ENCODE measurements at regions not wholly inside any gene's neighbourhood (a gene's known extent, or its start where the extent isn't known, plus 50 kb on each side); places are given as distances from the start of the nearest gene placed in this dataset.
A peak's percentile ranks its signal among the peaks of the same experiment; 100 is the strongest.
"Not testable (repeated sequence)": the region's sequence is repeated elsewhere in the genome, so short reads cannot be mapped to it uniquely, and the experiment has no call there.

- Histone ChIP-seq H3K9ac (ENCODE audit: control insufficient read depth, extremely low read depth, insufficient read depth, low read length) (no peak overlapping the region), H3K4me2 (ENCODE audit: control insufficient read depth, extremely low read depth, insufficient read depth, low read depth, low read length) (no peak overlapping the region), H3K9me3 (ENCODE audit: control insufficient read depth, low read depth, low read length) (no peaks in the 10 kb centered on the region), H2AFZ (ENCODE audit: control insufficient read depth, low read length) (no peak overlapping the region), H3K27me3 (ENCODE audit: control insufficient read depth, extremely low read depth, insufficient read depth, low read length) (peaks cover 28% of the 10 kb centered on the region), H3K9me1 (ENCODE audit: control insufficient read depth, extremely low read depth, insufficient read depth, low read length) (no peaks in the 10 kb centered on the region), H3K4me1 (ENCODE audit: control insufficient read depth, extremely low read depth, insufficient read depth, low read length) (no peaks in the 10 kb centered on the region), H3K79me2 (ENCODE audit: control insufficient read depth, insufficient read depth, low read length) (no peaks in the 10 kb centered on the region), H3K36me3 (ENCODE audit: control insufficient read depth in 2 of 2, extremely low read depth in 1 of 2, insufficient read depth in 2 of 2, low read length in 2 of 2) (no peaks in the 10 kb centered on the region), H3K4me3 (ENCODE audit: control insufficient read depth in 2 of 3, extremely low read depth in 1 of 3, insufficient read depth in 2 of 3, low read depth in 1 of 3, low read length in 3 of 3) (no peak overlapping the region), H3K27ac (ENCODE audit: control insufficient read depth, insufficient read depth, low read length) (no peak overlapping the region), H4K20me1 (ENCODE audit: control insufficient read depth, extremely low read depth, insufficient read depth, low read length) (no peaks in the 10 kb centered on the region)
- FAIRE-seq: no peak
- dilution Hi-C loops (cut with MboI; ENCODE audit: extremely low pct_ligation_motif_present, low sequenced_read_pairs): no loop called here
- DNase-seq (ENCODE audit: low read depth, low spot score): no peak
- TF ChIP-seq EZH2 (IDR thresholded peaks at IDR 0.05; ENCODE audit: low read length): no peak
These were observed 76.5 kb downstream of the SPRING1 start for GRCh38 chr12:116661341-116661740.

- H3K79me2 ChIP-seq (ENCODE audit: control insufficient read depth, insufficient read depth, low read length); H3K4me2 ChIP-seq (ENCODE audit: control insufficient read depth, extremely low read depth, insufficient read depth, low read depth, low read length); H2AFZ ChIP-seq (ENCODE audit: control insufficient read depth, low read length); H3K36me3 ChIP-seq (ENCODE audit: control insufficient read depth in 2 of 2, extremely low read depth in 1 of 2, insufficient read depth in 2 of 2, low read length in 2 of 2); dilution Hi-C loops (cut with MboI; ENCODE audit: extremely low pct_ligation_motif_present, low sequenced_read_pairs); H3K9me1 ChIP-seq (ENCODE audit: control insufficient read depth, extremely low read depth, insufficient read depth, low read length); FAIRE-seq; H3K4me1 ChIP-seq (ENCODE audit: control insufficient read depth, extremely low read depth, insufficient read depth, low read length); H3K9ac ChIP-seq (ENCODE audit: control insufficient read depth, extremely low read depth, insufficient read depth, low read length); H3K27ac ChIP-seq (ENCODE audit: control insufficient read depth, insufficient read depth, low read length); H4K20me1 ChIP-seq (ENCODE audit: control insufficient read depth, extremely low read depth, insufficient read depth, low read length); H3K9me3 ChIP-seq (ENCODE audit: control insufficient read depth, low read depth, low read length); DNase-seq (ENCODE audit: low read depth, low spot score); H3K4me3 ChIP-seq (ENCODE audit: control insufficient read depth in 2 of 3, extremely low read depth in 1 of 3, insufficient read depth in 2 of 3, low read depth in 1 of 3, low read length in 3 of 3): not testable (repeated sequence)
- peaks cover 28% of the 10 kb centered on the region for H3K27me3 ChIP-seq (ENCODE audit: control insufficient read depth, extremely low read depth, insufficient read depth, low read length)
These were observed 77.1 kb downstream of the SPRING1 start for GRCh38 chr12:116660740-116661139.

GRCh38 chr12:116659771-116660481 is 77.9 kb downstream of the SPRING1 start:
- dilution Hi-C loops (cut with MboI; ENCODE audit: extremely low pct_ligation_motif_present, low sequenced_read_pairs): no loop called here
- DNase-seq (ENCODE audit: low read depth, low spot score) (no peak), FAIRE-seq (peak; percentile 53)
- H3K4me1 ChIP-seq (ENCODE audit: control insufficient read depth, extremely low read depth, insufficient read depth, low read length): no peaks in the 10 kb centered on the region
- no peak overlapping the region for H3K9ac ChIP-seq (ENCODE audit: control insufficient read depth, extremely low read depth, insufficient read depth, low read length)
- no peak for TF ChIP-seq EZH2 (IDR thresholded peaks at IDR 0.05; ENCODE audit: low read length)
- TF ChIP-seq CTCF (optimal IDR thresholded peaks at IDR 0.05 in 1 of 3, IDR thresholded peaks at IDR 0.05 in 1 of 3, conservative IDR thresholded peaks at IDR 0.05 in 1 of 3; ENCODE audit: extremely low read depth in 1 of 3, insufficient read depth in 2 of 3, low read length in 3 of 3): no peak
- no peaks in the 10 kb centered on the region for H4K20me1 ChIP-seq (ENCODE audit: control insufficient read depth, extremely low read depth, insufficient read depth, low read length)
- no peak overlapping the region for H3K27ac ChIP-seq (ENCODE audit: control insufficient read depth, insufficient read depth, low read length)
- no peak overlapping the region for H3K4me2 ChIP-seq (ENCODE audit: control insufficient read depth, extremely low read depth, insufficient read depth, low read depth, low read length)
- H3K27me3 ChIP-seq (ENCODE audit: control insufficient read depth, extremely low read depth, insufficient read depth, low read length): peaks cover 28% of the 10 kb centered on the region
- H2AFZ ChIP-seq (ENCODE audit: control insufficient read depth, low read length): no peak overlapping the region
- no peaks in the 10 kb centered on the region for H3K79me2 ChIP-seq (ENCODE audit: control insufficient read depth, insufficient read depth, low read length)
- no peaks in the 10 kb centered on the region for H3K36me3 ChIP-seq (ENCODE audit: control insufficient read depth in 2 of 2, extremely low read depth in 1 of 2, insufficient read depth in 2 of 2, low read length in 2 of 2)
- H3K4me3 ChIP-seq (ENCODE audit: control insufficient read depth in 2 of 3, extremely low read depth in 1 of 3, insufficient read depth in 2 of 3, low read depth in 1 of 3, low read length in 3 of 3): no peak overlapping the region
- no peaks in the 10 kb centered on the region for H3K9me3 ChIP-seq (ENCODE audit: control insufficient read depth, low read depth, low read length)
- no peaks in the 10 kb centered on the region for H3K9me1 ChIP-seq (ENCODE audit: control insufficient read depth, extremely low read depth, insufficient read depth, low read length)

Data from keratinocyte (primary cell).